Endothelial cell (in vitro differentiated cells): ENCODE measurements at regions not wholly inside any gene's neighbourhood (a gene's known extent, or its start where the extent isn't known, plus 50 kb on each side); places are given as distances from the start of the nearest gene placed in this dataset.

Experiments used
- DNase-seq: peaks from one replicate; pipeline ENCODE4 v3.0.0; 2021; ENCODE audit warnings: low spot score
- H3K27ac Mint-ChIP-seq: one replicate; pipeline ENCODE4 v1.8.0; 2021; ENCODE audit warnings: mixed read lengths, inconsistent platforms; ENCODE audit not compliant: unreplicated experiment
- H3K27me3 Mint-ChIP-seq: one replicate; pipeline ENCODE4 v1.8.0; 2021; ENCODE audit warnings: mild to moderate bottlenecking, moderate library complexity, mixed read lengths, inconsistent platforms; ENCODE audit not compliant: unreplicated experiment
- H3K36me3 Mint-ChIP-seq: one replicate; pipeline ENCODE4 v1.8.0; 2021; ENCODE audit warnings: mild to moderate bottlenecking, low read depth, mixed read lengths, inconsistent platforms; ENCODE audit not compliant: unreplicated experiment
- H3K4me1 Mint-ChIP-seq: one replicate; pipeline ENCODE4 v1.8.0; 2021; ENCODE audit warnings: mild to moderate bottlenecking, mixed read lengths, inconsistent platforms; ENCODE audit not compliant: unreplicated experiment
- H3K4me3 Mint-ChIP-seq: one replicate; pipeline ENCODE4 v1.8.0; 2021; ENCODE audit warnings: mild to moderate bottlenecking, mixed read lengths, inconsistent platforms; ENCODE audit not compliant: unreplicated experiment
- H3K9me3 Mint-ChIP-seq: one replicate; pipeline ENCODE4 v1.8.0; 2021; ENCODE audit warnings: mixed read lengths, inconsistent platforms; ENCODE audit not compliant: unreplicated experiment
- CTCF ChIP-seq: fragments of 200-600 bp; sonication (generic); IDR thresholded peaks from one replicate; pipeline ENCODE4 v1.5.0; 2021; ENCODE audit warnings: antibody characterized with exemption; ENCODE audit not compliant: unreplicated experiment

- no peak overlapping the region for H3K4me3 Mint-ChIP-seq
- peaks cover 11% of the 10 kb centered on the region for H3K36me3 Mint-ChIP-seq
- peaks cover 2% of the 10 kb centered on the region for H3K27me3 Mint-ChIP-seq
- TF ChIP-seq CTCF: no peak
- H3K27ac Mint-ChIP-seq: peak overlapping the region; percentile 57
- H3K4me1 Mint-ChIP-seq: no peaks in the 10 kb centered on the region
- no peak for DNase-seq
- no peaks in the 10 kb centered on the region for H3K9me3 Mint-ChIP-seq
Measured at GRCh38 chr16:27718201-27719105, 168.5 kb downstream of the KATNIP start.

DNA sequence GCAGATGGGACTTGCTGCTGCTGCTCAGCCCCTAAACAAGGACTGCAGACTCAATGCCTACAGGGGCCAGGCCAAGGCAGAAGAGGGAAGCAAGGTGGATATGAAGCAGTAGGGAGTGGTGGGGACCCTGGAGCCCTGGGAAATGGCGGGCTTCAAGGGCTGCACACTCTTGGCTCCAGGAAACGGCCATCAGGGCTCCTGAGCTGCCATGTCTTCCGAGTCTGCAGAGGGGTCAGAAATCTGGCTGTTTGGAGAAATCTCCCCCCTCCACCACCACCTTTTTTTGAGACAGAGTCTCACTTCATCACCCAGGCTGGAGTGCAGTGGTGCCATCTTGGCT lies 169.1 kb downstream of the KATNIP start:
- Mint-ChIP-seq H3K36me3 (peaks cover 11% of the 10 kb centered on the region), H3K9me3 (no peaks in the 10 kb centered on the region), H3K27ac (no peak overlapping the region), H3K4me3 (no peak overlapping the region), H3K27me3 (peaks cover 2% of the 10 kb centered on the region), H3K4me1 (no peaks in the 10 kb centered on the region)
- DNase-seq: no peak
- no peak for TF ChIP-seq CTCF

GRCh38 chr16:27720731-27721530 lies 171.0 kb downstream of the KATNIP start:
- peaks cover 24% of the 10 kb centered on the region for H3K36me3 Mint-ChIP-seq
- no peak overlapping the region for H3K27ac Mint-ChIP-seq
- no peaks in the 10 kb centered on the region for H3K4me1 Mint-ChIP-seq
- TF ChIP-seq CTCF: no peak
- H3K27me3 Mint-ChIP-seq: peaks cover 2% of the 10 kb centered on the region
- H3K9me3 Mint-ChIP-seq: no peaks in the 10 kb centered on the region
- no peak overlapping the region for H3K4me3 Mint-ChIP-seq
- DNase-seq: no peak

DNA sequence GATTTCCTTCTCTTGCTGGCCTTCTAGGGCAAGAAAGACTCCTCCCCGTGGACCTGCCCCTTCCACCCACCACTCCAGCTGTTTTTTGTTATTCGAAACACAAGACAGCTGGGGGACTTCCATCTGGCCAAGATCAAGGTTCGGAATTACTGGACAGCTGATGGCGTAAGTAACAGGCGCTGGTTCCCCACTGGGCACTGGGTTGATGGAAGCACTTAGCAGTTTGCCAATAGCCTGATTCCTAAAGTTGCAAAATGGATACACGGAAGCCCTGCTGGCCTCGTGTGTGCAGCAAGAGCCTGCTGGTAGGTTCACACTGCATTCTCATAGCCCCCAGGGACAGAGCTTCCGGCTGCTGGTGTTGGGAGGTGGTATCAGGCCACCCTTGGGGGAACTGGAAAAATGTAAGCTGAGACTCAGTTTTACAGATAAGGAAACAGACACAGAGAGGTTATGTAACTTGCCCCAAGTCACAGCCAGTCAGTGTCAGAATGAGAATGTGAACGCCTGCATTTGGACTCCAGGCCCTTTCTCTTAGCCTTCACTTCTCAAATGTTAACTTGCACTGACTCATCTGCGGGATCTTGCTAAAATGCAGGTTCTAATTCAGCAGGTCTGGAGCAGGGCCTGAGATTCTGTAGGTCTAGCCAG lies 171.7 kb downstream of the KATNIP start:
- no peak for DNase-seq
- Mint-ChIP-seq H3K27ac (no peak overlapping the region), H3K27me3 (peaks cover 6% of the 10 kb centered on the region), H3K9me3 (no peaks in the 10 kb centered on the region), H3K36me3 (peaks cover 29% of the 10 kb centered on the region), H3K4me3 (no peak overlapping the region), H3K4me1 (no peaks in the 10 kb centered on the region)
- TF ChIP-seq CTCF: no peak
